HG02588 (cell line): ENCODE measurements at regions not wholly inside any gene's neighbourhood (a gene's known extent, or its start where the extent isn't known, plus 50 kb on each side); places are given as distances from the start of the nearest gene placed in this dataset.
A peak's percentile ranks its signal among the peaks of the same experiment; 100 is the strongest.
"Not testable (repeated sequence)": the region's sequence is repeated elsewhere in the genome, so short reads cannot be mapped to it uniquely, and the experiment has no call there.

Experiments
- ATAC-seq: cut with Tn5 transposase; IDR thresholded peaks from one replicate; pipeline ENCODE4 v1.9.1; 2021; ENCODE audit warnings: mild to moderate bottlenecking, moderate library complexity; ENCODE audit not compliant: unreplicated experiment

- no peak for ATAC-seq
Observed at GRCh38 chr4:171538601-171539100, 274.6 kb upstream of the GALNTL6 start.

GRCh38 chr4:171534391-171534790 is 278.8 kb upstream of the GALNTL6 start:
- ATAC-seq, result no peak

GRCh38 chr4:171532968-171533367 is 280.2 kb upstream of the GALNTL6 start:
- ATAC-seq, result no peak

- no peak for ATAC-seq
Observed at GRCh38 chr4:171524903-171525302, 288.3 kb upstream of the GALNTL6 start.

- ATAC-seq, result no peak
Observed at GRCh38 chr4:171521726-171522125, 291.5 kb upstream of the GALNTL6 start.

GRCh38 chr4:171519457-171519856 is 293.7 kb upstream of the GALNTL6 start:
- ATAC-seq, result no peak

GRCh38 chr4:171517883-171518282 is 295.3 kb upstream of the GALNTL6 start:
- ATAC-seq, result no peak

- ATAC-seq, result no peak
Observed at GRCh38 chr4:171516694-171517093, 296.5 kb upstream of the GALNTL6 start.

- ATAC-seq, result no peak
Observed at GRCh38 chr4:171484681-171485080, 328.5 kb upstream of the GALNTL6 start.

GRCh38 chr4:171478181-171478580 is 335.0 kb upstream of the GALNTL6 start:
- ATAC-seq, result no peak

GRCh38 chr4:171475111-171475510 is 338.1 kb upstream of the GALNTL6 start:
- not testable (repeated sequence) for ATAC-seq

GRCh38 chr4:171473155-171473554 is 340.0 kb upstream of the GALNTL6 start:
- no peak for ATAC-seq

- ATAC-seq, result no peak
Observed at GRCh38 chr4:171472230-171472629, 341.0 kb upstream of the GALNTL6 start.

- no peak for ATAC-seq
Observed at GRCh38 chr4:171464499-171464898, 348.7 kb upstream of the GALNTL6 start.

- no peak for ATAC-seq
Observed at GRCh38 chr4:171461191-171461590, 352.0 kb upstream of the GALNTL6 start.

GRCh38 chr4:171448919-171449481 is 364.2 kb upstream of the GALNTL6 start:
- no peak for ATAC-seq

- no peak for ATAC-seq
Observed at GRCh38 chr4:171448358-171448757, 364.8 kb upstream of the GALNTL6 start.

- ATAC-seq, result no peak
Observed at GRCh38 chr4:171441300-171441941, 371.8 kb upstream of the GALNTL6 start.

- ATAC-seq, result no peak
Observed at GRCh38 chr4:171433674-171434073, 379.5 kb upstream of the GALNTL6 start.

- ATAC-seq, result no peak
Observed at GRCh38 chr4:171432536-171432935, 380.7 kb upstream of the GALNTL6 start.

GRCh38 chr4:171430495-171430894 is 382.7 kb upstream of the GALNTL6 start:
- ATAC-seq, result peak; percentile 75

GRCh38 chr4:171397175-171397574 is 416.0 kb upstream of the GALNTL6 start:
- ATAC-seq, result no peak

- no peak for ATAC-seq
Observed at GRCh38 chr4:171390626-171391025, 422.6 kb upstream of the GALNTL6 start.
